ACC112 (cell line): ENCODE measurements at regions not wholly inside any gene's neighbourhood (a gene's known extent, or its start where the extent isn't known, plus 50 kb on each side); places are given as distances from the start of the nearest gene placed in this dataset.
"Not testable (repeated sequence)": the region's sequence is repeated elsewhere in the genome, so short reads cannot be mapped to it uniquely, and the experiment has no call there.

ENCODE experiments used
- H2AFZ ChIP-seq: fragments of 200-600 bp; sonication (generic); one replicate; pipeline ENCODE4 v1.6.0; 2017; ENCODE audit warnings: antibody characterized with exemption, low read length; ENCODE audit not compliant: unreplicated experiment
- H3K27ac ChIP-seq: fragments of 200-600 bp; sonication (generic); 2 replicates; pipeline ENCODE4 v1.5.1; 2014; ENCODE audit warnings: low read depth, mild to moderate bottlenecking, antibody characterized with exemption, low read length, moderate library complexity
- H3K27me3 ChIP-seq: fragments of 200-600 bp; sonication (generic); 2 replicates; pipeline ENCODE4 v1.6.1; 2014; ENCODE audit warnings: mild to moderate bottlenecking, antibody characterized with exemption, low read length, moderate library complexity, mixed read lengths; ENCODE audit not compliant: insufficient read depth
- H3K36me3 ChIP-seq: fragments of 200-600 bp; sonication (generic); 2 replicates; pipeline ENCODE4 v1.6.1; 2016; ENCODE audit warnings: mild to moderate bottlenecking, antibody characterized with exemption, low read length, moderate library complexity, mixed read lengths; ENCODE audit not compliant: insufficient read depth
- H3K4me1 ChIP-seq: fragments of 200-600 bp; sonication (generic); one replicate; pipeline ENCODE4 v1.6.1; 2016; ENCODE audit warnings: low read length, mixed read lengths; ENCODE audit not compliant: insufficient read depth, unreplicated experiment, control insufficient read depth
- H3K4me3 ChIP-seq: fragments of 200-600 bp; sonication (generic); 2 replicates; pipeline ENCODE4 v1.5.1; 2014; ENCODE audit warnings: mild to moderate bottlenecking, low read depth, low read length
- H3K79me2 ChIP-seq: fragments of 200-600 bp; sonication (generic); one replicate; pipeline ENCODE4 v1.6.0; 2016; ENCODE audit warnings: low read length; ENCODE audit not compliant: control insufficient read depth, unreplicated experiment, insufficient read depth

DNA sequence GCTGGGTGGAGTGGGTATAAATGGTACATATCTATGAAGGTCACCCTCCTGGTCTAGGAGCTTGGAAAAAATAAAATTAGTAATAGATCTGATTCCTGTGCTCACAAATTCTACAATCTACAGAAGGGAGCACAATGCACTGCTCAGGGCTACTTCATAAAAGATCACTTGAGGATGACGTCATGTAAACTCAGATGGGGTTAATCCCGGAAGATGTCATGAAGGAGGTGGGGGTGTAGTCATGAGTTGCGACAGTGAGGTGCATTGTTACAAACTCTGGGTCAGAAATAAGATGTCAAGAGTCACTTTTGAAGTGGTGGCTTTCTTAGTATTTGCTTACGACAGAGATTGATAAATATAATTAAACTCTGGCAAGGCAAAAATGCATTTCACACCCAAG, 68.2 kb downstream of the LHX9 start:
- H3K27ac ChIP-seq = no peak overlapping the region
- no peaks in the 10 kb centered on the region for H3K79me2 ChIP-seq
- H3K4me1 ChIP-seq = peaks cover 12% of the 10 kb centered on the region
- no peaks in the 10 kb centered on the region for H3K36me3 ChIP-seq
- no peak overlapping the region for H3K4me3 ChIP-seq
- no peaks in the 10 kb centered on the region for H3K27me3 ChIP-seq
- H2AFZ ChIP-seq = no peak overlapping the region

DNA sequence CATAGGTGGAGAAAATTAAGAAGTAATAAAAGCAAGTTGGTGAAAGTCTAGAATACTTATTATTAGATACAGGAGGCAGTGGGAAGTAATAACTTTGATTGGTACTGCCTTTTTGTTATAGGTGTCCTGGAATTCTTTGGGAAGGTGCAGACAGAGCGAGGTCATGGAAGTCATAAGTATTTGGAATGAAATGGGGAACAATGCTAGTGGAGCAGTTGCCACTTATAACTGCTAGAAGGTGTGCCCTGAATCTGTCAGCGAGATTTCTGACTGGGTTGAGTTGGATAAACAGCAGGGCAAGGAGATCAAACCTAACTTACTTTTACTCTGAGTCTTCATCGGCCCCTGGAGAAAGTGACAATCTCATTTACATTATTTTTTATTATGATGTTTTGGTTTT, 69.6 kb downstream of the LHX9 start:
- Histone ChIP-seq H3K4me3 (no peak overlapping the region), H3K36me3 (no peaks in the 10 kb centered on the region), H3K27ac (no peak overlapping the region), H2AFZ (no peak overlapping the region), H3K27me3 (no peaks in the 10 kb centered on the region), H3K4me1 (peaks cover 12% of the 10 kb centered on the region), H3K79me2 (no peaks in the 10 kb centered on the region)

DNA sequence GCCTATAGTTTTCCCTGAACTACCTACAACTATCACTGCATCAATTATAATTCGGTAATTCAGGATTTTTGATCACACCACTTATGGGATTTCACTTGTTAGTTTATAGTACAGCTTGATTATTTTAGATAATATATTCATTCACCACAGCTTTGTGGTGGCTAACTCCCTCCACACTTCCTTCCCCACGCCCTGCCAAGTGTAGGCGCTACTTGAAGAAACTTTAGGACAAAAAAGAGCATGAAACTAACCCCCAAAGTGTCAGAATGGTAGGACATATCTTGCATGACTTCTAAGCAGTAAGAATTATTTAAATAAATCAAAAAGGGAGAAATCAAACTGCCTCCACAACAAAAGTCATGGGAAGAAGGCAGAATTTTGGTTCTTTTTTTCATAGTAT, 70.1 kb downstream of the LHX9 start:
- H3K36me3 ChIP-seq = no peaks in the 10 kb centered on the region
- H2AFZ ChIP-seq = no peak overlapping the region
- H3K79me2 ChIP-seq = no peaks in the 10 kb centered on the region
- no peaks in the 10 kb centered on the region for H3K27me3 ChIP-seq
- H3K4me1 ChIP-seq = peaks cover 12% of the 10 kb centered on the region
- no peak overlapping the region for H3K4me3 ChIP-seq
- H3K27ac ChIP-seq = no peak overlapping the region

DNA sequence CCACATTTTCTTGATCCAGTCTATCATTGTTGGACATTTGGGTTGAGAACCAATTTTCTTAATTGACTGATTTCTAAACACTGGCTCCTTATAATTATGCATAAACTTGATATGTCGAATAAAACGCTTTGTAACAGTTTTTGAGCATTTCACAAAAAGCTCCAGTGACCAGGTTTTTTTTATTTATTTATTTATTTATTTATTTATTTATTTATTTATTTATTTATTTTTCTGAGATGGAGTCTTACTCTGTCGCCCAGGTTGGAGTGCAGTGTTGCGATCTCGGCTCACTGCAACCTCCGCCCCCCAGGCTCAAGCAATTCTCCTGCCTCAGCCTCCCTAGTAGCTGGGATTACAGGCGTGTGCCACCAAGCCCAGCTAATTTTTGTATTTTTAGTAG, 71.4 kb downstream of the LHX9 start:
- H3K27ac ChIP-seq, H3K27me3 ChIP-seq, H2AFZ ChIP-seq, H3K4me3 ChIP-seq, H3K79me2 ChIP-seq, H3K36me3 ChIP-seq: not testable (repeated sequence)
- peaks cover 12% of the 10 kb centered on the region for H3K4me1 ChIP-seq

DNA sequence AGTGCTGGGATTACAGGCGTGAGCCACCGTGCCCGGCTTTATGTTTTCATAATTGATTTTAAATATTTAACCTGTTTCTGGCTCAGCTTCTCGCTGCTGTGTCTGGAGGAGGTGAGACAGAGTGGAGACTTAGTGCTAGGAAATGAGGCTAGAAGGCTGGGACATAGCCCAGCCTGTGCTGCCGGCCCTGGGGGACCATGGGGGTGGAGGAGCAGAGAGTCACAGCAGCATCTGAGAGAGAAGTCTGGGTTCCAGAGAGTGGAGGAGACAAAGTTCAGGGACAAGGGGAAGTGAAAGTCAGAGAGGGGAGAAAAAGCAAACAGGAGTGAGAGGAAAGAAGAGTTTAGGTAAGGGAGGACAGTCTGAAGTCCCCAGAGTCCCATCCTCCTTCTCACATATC, 71.9 kb downstream of the LHX9 start:
- H3K4me3 ChIP-seq = no peak overlapping the region
- no peak overlapping the region for H2AFZ ChIP-seq
- no peaks in the 10 kb centered on the region for H3K79me2 ChIP-seq
- H3K27me3 ChIP-seq = no peaks in the 10 kb centered on the region
- no peaks in the 10 kb centered on the region for H3K36me3 ChIP-seq
- H3K27ac ChIP-seq = no peak overlapping the region
- peaks cover 8% of the 10 kb centered on the region for H3K4me1 ChIP-seq

DNA sequence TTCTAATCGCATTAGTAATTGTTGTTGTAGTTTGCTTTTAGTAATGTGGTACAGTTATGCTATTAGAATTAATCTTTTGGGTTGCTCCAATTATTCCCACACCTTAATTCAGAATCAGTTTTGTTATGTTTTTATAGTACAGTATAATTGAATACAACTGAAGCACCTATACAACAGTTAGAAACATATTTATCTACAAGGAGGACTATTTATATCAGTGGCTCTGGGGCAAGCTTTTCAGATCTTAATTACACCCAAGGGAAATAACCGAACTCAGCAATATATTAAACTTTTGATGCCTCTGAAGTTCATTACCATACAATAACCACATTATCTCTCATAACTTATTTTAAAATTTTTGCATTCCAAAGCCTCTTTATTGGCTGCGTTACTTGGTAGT, 74.4 kb downstream of the LHX9 start:
- Histone ChIP-seq H3K27ac (no peak overlapping the region), H2AFZ (no peak overlapping the region), H3K4me1 (no peaks in the 10 kb centered on the region), H3K27me3 (no peaks in the 10 kb centered on the region), H3K4me3 (no peak overlapping the region), H3K79me2 (no peaks in the 10 kb centered on the region), H3K36me3 (no peaks in the 10 kb centered on the region)

DNA sequence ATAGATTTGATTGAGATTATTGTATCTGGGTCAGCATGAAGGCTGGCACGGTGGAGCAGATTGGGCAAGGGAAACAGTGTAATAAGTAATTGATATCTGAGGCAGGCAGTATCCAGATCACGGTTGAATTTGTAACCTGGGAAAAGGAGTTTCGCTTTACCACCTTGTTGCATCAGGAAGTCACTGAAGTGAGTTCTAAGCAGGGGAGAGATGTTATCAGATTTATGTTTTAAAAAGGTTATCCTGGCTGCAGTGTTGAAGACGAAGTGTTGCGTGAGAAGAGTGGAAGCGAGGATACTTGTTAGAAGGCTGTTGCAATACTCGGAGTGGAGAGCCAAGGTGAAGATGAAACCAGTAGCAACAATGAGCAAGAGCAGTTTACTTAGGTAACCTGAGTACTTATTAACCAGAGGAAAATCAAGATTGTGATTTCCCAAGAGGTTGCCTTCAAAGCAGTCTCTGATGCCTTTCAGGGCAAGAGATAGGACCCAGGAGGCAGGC, 77.8 kb downstream of the LHX9 start:
- Histone ChIP-seq H2AFZ (no peak overlapping the region), H3K79me2 (no peaks in the 10 kb centered on the region), H3K4me1 (no peaks in the 10 kb centered on the region), H3K36me3 (no peaks in the 10 kb centered on the region), H3K27ac (no peak overlapping the region), H3K4me3 (no peak overlapping the region), H3K27me3 (no peaks in the 10 kb centered on the region)

DNA sequence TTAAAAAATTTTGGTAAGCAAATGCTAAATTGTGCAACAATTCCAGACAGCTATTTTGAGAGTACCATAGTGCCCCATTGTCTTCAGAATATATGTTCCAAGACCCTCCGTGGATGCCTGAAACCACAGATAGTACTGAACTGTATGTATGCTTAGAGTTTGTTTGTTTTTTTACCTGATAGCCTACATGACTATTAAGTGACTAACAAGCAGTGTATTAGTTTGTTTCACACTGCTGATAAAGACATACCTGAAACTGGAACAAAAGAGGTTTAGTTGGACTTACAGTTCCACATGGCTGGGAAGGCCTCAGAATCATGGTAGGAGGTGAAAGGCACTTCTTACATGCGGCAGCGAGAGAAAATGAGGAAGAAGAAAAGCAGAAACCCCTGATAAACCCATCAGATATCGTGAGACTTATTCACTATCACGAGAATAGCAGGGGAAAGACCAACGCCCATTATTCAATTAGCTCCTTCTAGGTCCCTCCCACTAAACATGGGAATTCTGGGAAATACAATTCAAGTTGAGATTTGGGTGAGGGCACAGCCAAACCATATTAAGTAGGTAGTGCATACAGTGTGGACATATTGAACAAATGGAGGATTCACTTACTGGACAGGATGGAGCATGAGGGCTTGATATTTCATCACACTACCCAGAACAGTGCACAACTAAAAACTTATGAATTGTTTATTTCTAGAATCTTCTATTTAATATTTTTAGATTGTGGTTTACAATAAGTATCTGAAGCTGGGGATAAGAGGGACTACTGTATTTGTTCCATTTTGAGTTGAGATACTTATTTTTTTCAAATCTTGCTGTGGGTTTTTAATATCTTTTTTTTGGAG, 78.5 kb downstream of the LHX9 start:
- Histone ChIP-seq H3K79me2 (no peaks in the 10 kb centered on the region), H3K36me3 (no peaks in the 10 kb centered on the region), H2AFZ (no peak overlapping the region), H3K27ac (no peak overlapping the region), H3K4me3 (no peak overlapping the region), H3K27me3 (no peaks in the 10 kb centered on the region), H3K4me1 (no peaks in the 10 kb centered on the region)

DNA sequence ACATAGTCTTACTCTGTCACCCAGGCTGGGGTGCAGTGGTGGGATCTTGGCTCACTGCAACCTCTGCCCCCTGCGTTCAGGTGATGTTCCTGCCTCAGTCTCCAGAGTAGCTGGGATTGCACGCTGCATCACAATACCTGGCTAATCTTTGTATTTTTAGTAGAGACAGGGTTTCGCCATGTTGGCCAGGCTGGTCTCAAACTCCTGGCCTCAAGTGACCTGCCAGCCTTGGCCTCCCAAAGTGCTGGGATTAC, 79.0 kb downstream of the LHX9 start:
- H3K4me3 ChIP-seq, H3K27me3 ChIP-seq, H3K27ac ChIP-seq, H3K4me1 ChIP-seq, H3K36me3 ChIP-seq, H2AFZ ChIP-seq, H3K79me2 ChIP-seq: not testable (repeated sequence)

DNA sequence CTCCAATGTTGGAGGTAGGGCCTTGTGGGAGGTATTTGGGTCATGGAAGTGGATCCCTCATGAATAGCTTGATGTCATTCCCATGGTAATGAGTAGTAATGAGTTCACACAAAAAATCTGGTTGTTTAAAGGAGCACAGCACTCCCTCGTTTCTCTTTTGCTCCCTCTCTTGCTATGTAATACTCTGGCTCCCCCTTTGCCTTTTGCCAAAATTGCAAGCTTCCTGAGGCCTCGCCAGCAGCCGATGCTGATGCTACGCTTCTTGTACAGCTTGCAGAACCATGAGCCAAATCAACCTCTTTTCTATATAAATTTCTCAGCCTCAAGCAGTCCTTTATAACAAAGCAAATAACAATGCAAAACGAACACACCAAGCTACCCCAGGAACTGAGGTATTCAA, 80.9 kb downstream of the LHX9 start:
- no peaks in the 10 kb centered on the region for H3K79me2 ChIP-seq
- H2AFZ ChIP-seq = no peak overlapping the region
- no peak overlapping the region for H3K4me3 ChIP-seq
- H3K4me1 ChIP-seq = peaks cover 3% of the 10 kb centered on the region
- H3K27ac ChIP-seq = no peak overlapping the region
- H3K27me3 ChIP-seq = no peaks in the 10 kb centered on the region
- H3K36me3 ChIP-seq = no peaks in the 10 kb centered on the region

DNA sequence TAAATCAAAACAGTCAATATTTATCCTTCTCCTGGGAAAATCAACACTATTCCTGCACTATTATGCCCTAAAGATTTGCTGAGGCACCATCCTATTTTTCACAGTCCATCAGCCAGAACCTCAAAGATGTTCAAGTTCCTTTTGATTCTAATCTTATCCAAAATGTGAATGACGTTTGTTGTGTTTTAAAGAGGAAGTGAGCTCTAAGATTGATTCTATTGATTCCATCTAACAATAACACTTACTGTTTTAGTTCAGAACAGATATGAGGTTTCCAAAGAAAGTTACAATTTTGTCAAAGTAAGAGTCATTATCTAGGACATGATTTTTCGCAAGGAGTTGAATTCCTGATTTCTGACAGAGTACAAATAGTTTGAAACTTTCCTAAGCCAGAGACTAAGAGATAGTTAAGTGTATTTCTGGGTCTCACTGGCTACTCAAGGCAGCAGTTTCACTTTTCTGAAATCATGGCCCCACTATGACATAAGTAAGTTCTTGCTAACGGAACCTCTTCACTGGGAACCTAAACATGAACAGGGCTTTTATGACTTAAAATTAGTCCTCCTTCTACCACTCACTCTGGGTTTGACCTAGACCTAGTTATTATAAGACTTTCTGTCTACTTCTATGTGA, 84.7 kb downstream of the LHX9 start:
- Histone ChIP-seq H3K27me3 (no peaks in the 10 kb centered on the region), H3K4me3 (0 out of 2 replicates have a peak overlapping the region, but pooled peaks have one; percentile 18), H3K36me3 (no peaks in the 10 kb centered on the region), H2AFZ (peak overlapping the region; percentile 71), H3K79me2 (no peaks in the 10 kb centered on the region), H3K4me1 (peaks cover 3% of the 10 kb centered on the region), H3K27ac (no peak overlapping the region)
